H1 (cell line): ENCODE measurements at regions not wholly inside any gene's neighbourhood (a gene's known extent, or its start where the extent isn't known, plus 50 kb on each side); places are given as distances from the start of the nearest gene placed in this dataset.

Experiments used
- CTCF ChIA-PET: fragments of 300-600 bp; sonication (Branson Sonifier 250); formaldehyde crosslinking; loops from one replicate; lab custom pipeline; 2021; ENCODE audit not compliant: partially characterized antibody; lab: Charles Lee
- POLR2A ChIA-PET: fragments of 300-600 bp; sonication (Branson Sonifier 250); formaldehyde crosslinking; loops from one replicate; lab custom pipeline; 2021; ENCODE audit warnings: inconsistent platforms; ENCODE audit not compliant: partially characterized antibody; lab: Charles Lee
- DNase-seq, 2 experiments: peaks; one replicate each; pipeline versions ENCODE4 v3.0.0 to v3.0.0-alpha.2; 2010 to 2022; ENCODE audit warnings: low spot score in 2 of 2, low read depth in 1 of 2, mixed read lengths in 1 of 2
- FAIRE-seq: peaks from 2 replicates; lab custom pipeline; 2011; peaks lifted over from hg19 to GRCh38; lab: Jason Lieb, UNC
- H2AFZ ChIP-seq: 2 replicates; pipeline ENCODE4 v1.8.1; 2012; ENCODE audit warnings: low read length, inconsistent platforms
- H2AK5ac ChIP-seq: 2 replicates; pipeline ENCODE4 v1.6.1; 2013; ENCODE audit warnings: low read depth, low read length
- H2BK120ac ChIP-seq: replicated peaks from 2 replicates; pipeline ENCODE3; 2013; ENCODE audit warnings: low read depth, low read length, inconsistent platforms
- H2BK12ac ChIP-seq: 2 replicates; pipeline ENCODE4 v1.6.1; 2013; ENCODE audit warnings: low read depth, low read length
- H2BK15ac ChIP-seq: 2 replicates; pipeline ENCODE4 v1.6.1; 2013; ENCODE audit warnings: low read length
- H2BK20ac ChIP-seq: 2 replicates; pipeline ENCODE4 v1.6.1; 2013; ENCODE audit warnings: low read length
- H2BK5ac ChIP-seq: 2 replicates; pipeline ENCODE4 v1.6.1; 2013; ENCODE audit warnings: low read depth, low read length
- H3K14ac ChIP-seq: 2 replicates; pipeline ENCODE4 v1.6.1; 2013; ENCODE audit warnings: inconsistent platforms; ENCODE audit not compliant: insufficient read length
- H3K18ac ChIP-seq: 2 replicates; pipeline ENCODE4 v1.6.1; 2013; ENCODE audit warnings: low read length; ENCODE audit errors: extremely low read depth
- H3K23ac ChIP-seq: 2 replicates; pipeline ENCODE4 v1.6.1; 2013; ENCODE audit warnings: inconsistent platforms; ENCODE audit not compliant: insufficient read length
- H3K23me2 ChIP-seq: 2 replicates; pipeline ENCODE4 v1.6.1; 2013; ENCODE audit warnings: low read depth, low read length
- H3K27ac ChIP-seq: 2 replicates; pipeline ENCODE4 v1.6.1; 2011; ENCODE audit warnings: low read depth, low read length, inconsistent platforms
- H3K27me3 ChIP-seq, 4 experiments: replicated peaks in 1 of 4; 1 replicate in 1 of 4; 2 replicates in 3 of 4; pipeline versions ENCODE4 v1.6.1 to v1.8.1; 2011 to 2013; ENCODE audit warnings: low read length in 3 of 4, mild to moderate bottlenecking in 3 of 4, inconsistent platforms in 2 of 4, mixed read lengths in 2 of 4, moderate library complexity in 1 of 4; ENCODE audit not compliant: control insufficient read depth in 3 of 4, insufficient read depth in 3 of 4; ENCODE audit errors: extremely low read depth in 1 of 4
- H3K36me3 ChIP-seq, 4 experiments: 2 replicates each; pipeline versions ENCODE4 v1.6.1 to v1.8.1; 2011 to 2013; ENCODE audit warnings: mild to moderate bottlenecking in 4 of 4, low read length in 3 of 4, moderate library complexity in 2 of 4, control low read depth in 1 of 4, inconsistent platforms in 1 of 4; ENCODE audit not compliant: insufficient read depth in 4 of 4, control insufficient read depth in 2 of 4
- H3K4ac ChIP-seq: replicated peaks from 2 replicates; pipeline ENCODE3; 2013; ENCODE audit warnings: low read length, low read depth, mixed read lengths, inconsistent platforms; ENCODE audit not compliant: insufficient read length
- H3K4me1 ChIP-seq, 4 experiments: replicated peaks in 1 of 4; 1 replicate in 1 of 4; 2 replicates in 3 of 4; pipeline versions ENCODE4 v1.6.1 to v1.8.1; 2011 to 2013; ENCODE audit warnings: low read length in 3 of 4, inconsistent platforms in 2 of 4, mixed read lengths in 1 of 4; ENCODE audit not compliant: insufficient read depth in 4 of 4, control insufficient read depth in 3 of 4
- H3K4me2 ChIP-seq, 2 experiments: 2 replicates each; pipeline versions ENCODE4 v1.6.1 to v1.8.1; 2011 to 2013; ENCODE audit warnings: low read depth in 2 of 2, low read length in 2 of 2, control low read depth in 1 of 2, inconsistent platforms in 1 of 2, mild to moderate bottlenecking in 1 of 2; ENCODE audit not compliant: insufficient read depth in 1 of 2
- H3K4me3 ChIP-seq, 4 experiments: fragments of 200-600, 300-600 bp in 1 of 4; sonication (generic), shearing (Covaris generic), sonication (Bioruptor Twin) in 1 of 4; 2 replicates each; pipeline versions ENCODE4 v1.5.1 to v1.8.1; 2011 to 2016; ENCODE audit warnings: low read length in 4 of 4, low read depth in 3 of 4, control low read depth in 2 of 4, inconsistent platforms in 2 of 4, mild to moderate bottlenecking in 2 of 4, mixed read lengths in 1 of 4, moderate library complexity in 1 of 4; ENCODE audit not compliant: insufficient read depth in 2 of 4; ENCODE audit errors: extremely low read depth in 1 of 4
- H3K56ac ChIP-seq: replicated peaks from 2 replicates; pipeline ENCODE3; 2013; ENCODE audit warnings: low read depth, mild to moderate bottlenecking, mixed read lengths, low read length, inconsistent platforms; ENCODE audit not compliant: insufficient read length
- H3K79me1 ChIP-seq: 2 replicates; pipeline ENCODE4 v1.6.1; 2013; ENCODE audit warnings: low read depth, low read length, control low read depth
- H3K79me2 ChIP-seq, 2 experiments: 2 replicates each; pipeline versions ENCODE4 v1.6.1 to v1.8.1; 2012 to 2013; ENCODE audit warnings: low read length in 2 of 2, mild to moderate bottlenecking in 2 of 2, inconsistent platforms in 1 of 2; ENCODE audit not compliant: insufficient read depth in 2 of 2, control insufficient read depth in 1 of 2
- H3K9ac ChIP-seq, 4 experiments: replicated peaks in 1 of 4; 1 replicate in 1 of 4; 2 replicates in 3 of 4; pipeline versions ENCODE4 v1.6.1 to v1.8.1; 2011 to 2013; ENCODE audit warnings: low read depth in 3 of 4, low read length in 3 of 4, control low read depth in 2 of 4, mild to moderate bottlenecking in 2 of 4, moderate library complexity in 2 of 4, inconsistent platforms in 1 of 4; ENCODE audit errors: extremely low read depth in 1 of 4
- H3K9me3 ChIP-seq, 2 experiments: 2 replicates each; pipeline versions ENCODE4 v1.6.1 to v1.8.1; 2012 to 2013; ENCODE audit warnings: mild to moderate bottlenecking in 2 of 2, moderate library complexity in 2 of 2, control low read depth in 1 of 2, inconsistent platforms in 1 of 2, low read depth in 1 of 2, low read length in 1 of 2, mixed read lengths in 1 of 2; ENCODE audit not compliant: insufficient read depth in 2 of 2
- H4K20me1 ChIP-seq, 2 experiments: replicated peaks in 1 of 2; 2 replicates each; pipeline versions ENCODE3 to v1.8.1; 2011 to 2013; ENCODE audit warnings: inconsistent platforms in 2 of 2, low read length in 2 of 2, mild to moderate bottlenecking in 1 of 2; ENCODE audit not compliant: insufficient read depth in 2 of 2, control insufficient read depth in 1 of 2
- H4K5ac ChIP-seq: 2 replicates; pipeline ENCODE4 v1.6.1; 2013; ENCODE audit warnings: low read length, low read depth, mixed read lengths, inconsistent platforms; ENCODE audit not compliant: insufficient read length
- H4K8ac ChIP-seq: 2 replicates; pipeline ENCODE4 v1.8.0; 2013; ENCODE audit warnings: mild to moderate bottlenecking, moderate library complexity, low read length, inconsistent platforms; ENCODE audit not compliant: insufficient read depth; ENCODE audit errors: extremely low read depth
- H4K91ac ChIP-seq: replicated peaks from 2 replicates; pipeline ENCODE3; 2013; ENCODE audit warnings: low read length, mixed read lengths, inconsistent platforms; ENCODE audit not compliant: insufficient read length
- BCL11A ChIP-seq, 2 experiments: IDR thresholded peaks; one replicate each; pipeline ENCODE4 v1.6.1; 2011; ENCODE audit warnings: low read depth in 2 of 2, low read length in 2 of 2, mild to moderate bottlenecking in 2 of 2
- EGR1 ChIP-seq: IDR thresholded peaks from 2 replicates; pipeline ENCODE4 v1.6.1; 2011; ENCODE audit warnings: low read depth, low read length, borderline replicate concordance
- EZH2 ChIP-seq: fragments of 200-600 bp; sonication (generic); IDR thresholded peaks from 2 replicates; pipeline ENCODE4 v1.7.1; 2012; ENCODE audit warnings: low read depth, mild to moderate bottlenecking, moderate library complexity, low read length, inconsistent platforms; ENCODE audit not compliant: severe bottlenecking
- PHF8 ChIP-seq: fragments of 200-600 bp; sonication (generic); conservative IDR thresholded peaks from 2 replicates; pipeline ENCODE4 v1.7.1; 2012; ENCODE audit warnings: low read depth, mild to moderate bottlenecking, inconsistent platforms, low read length, moderate library complexity
- POLR2A ChIP-seq, 2 experiments: IDR thresholded peaks; 1 replicate in 1 of 2; 2 replicates in 1 of 2; pipeline ENCODE4 v1.6.1; 2011; ENCODE audit warnings: low read depth in 2 of 2, low read length in 2 of 2, mild to moderate bottlenecking in 2 of 2; ENCODE audit errors: control extremely low read depth in 1 of 2
- RBBP5 ChIP-seq: IDR thresholded peaks from 2 replicates; pipeline ENCODE4 v1.7.1; 2012; ENCODE audit warnings: low read depth, mild to moderate bottlenecking, inconsistent platforms, low read length, moderate library complexity, borderline replicate concordance
- SP1 ChIP-seq: IDR thresholded peaks from 2 replicates; pipeline ENCODE4 v1.6.1; 2011; ENCODE audit warnings: low read depth, low read length
- WGBS, 2 experiments: shearing (Covaris generic) in 1 of 2; methylation state at CpG; one replicate each; pipeline versions ENCODE4 v1.1.6 to v1.1.7; 2013 to 2015; ENCODE audit warnings: low lambda C conversion rate in 2 of 2, mixed read lengths in 2 of 2, inconsistent platforms in 1 of 2, low coverage in 1 of 2, missing lambda C conversion rate in 1 of 2; ENCODE audit not compliant: insufficient replicate concordance in 2 of 2, insufficient coverage in 1 of 2, insufficient read length in 1 of 2; ENCODE audit errors: extremely low coverage in 1 of 2, missing lambda C conversion rate in 1 of 2; 5-methylcytosine and 5-hydroxymethylcytosine counted together

DNA sequence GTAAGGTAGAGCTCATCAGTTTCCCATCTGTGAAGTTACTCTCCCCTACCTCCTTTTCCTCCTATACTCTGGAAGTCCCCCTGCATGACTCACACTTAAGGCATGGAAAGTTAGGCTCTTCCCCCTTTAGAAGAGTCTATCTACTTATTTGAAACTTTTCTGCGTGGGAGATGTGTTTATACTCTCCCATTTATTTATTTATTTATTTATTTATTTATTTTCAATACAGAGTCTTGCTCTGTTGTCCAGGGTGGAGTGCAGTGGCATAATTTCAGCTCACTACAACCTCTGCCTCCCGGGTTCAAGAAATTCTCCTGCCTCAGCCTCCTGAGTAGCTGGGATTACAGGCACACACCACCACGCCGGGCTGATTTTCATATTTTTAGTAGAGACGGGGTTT, 107.5 kb upstream of the JCAD start:
- WGBS, 2 experiments, result 97% methylated on average over 5 of the region's 5 CpGs; no CpG with 5 or more reads in 1 of the 2 experiments
- CTCF ChIA-PET, result interaction anchor here (1.0 kb wide), 1 partner anchor 11 kb away, joined by 4 read pairs; no protein-coding TSS in a partner anchor
- POLR2A ChIA-PET, result no interaction called here

More for the DNA sequence above, 107.5 kb upstream of the JCAD start:
- no peak overlapping the region for H2BK5ac ChIP-seq
- no peaks in the 10 kb centered on the region for H3K4me1 ChIP-seq
- no peak overlapping the region for H2BK15ac ChIP-seq
- no peak overlapping the region for H2BK120ac ChIP-seq
- H2BK20ac ChIP-seq, result no peak overlapping the region
- no peak overlapping the region for H3K56ac ChIP-seq
- DNase-seq, result no peak
- H3K23ac ChIP-seq, result no peak overlapping the region
- no peak overlapping the region for H3K14ac ChIP-seq
- H2AK5ac ChIP-seq, result no peak overlapping the region
- H2AFZ ChIP-seq, result no peak overlapping the region
- H3K27ac ChIP-seq, result no peak overlapping the region
- H4K20me1 ChIP-seq, result no peaks in the 10 kb centered on the region
- H2BK12ac ChIP-seq, result no peak overlapping the region
- no peak overlapping the region for H3K9ac ChIP-seq
- H3K79me2 ChIP-seq, result no peaks in the 10 kb centered on the region
- no peaks in the 10 kb centered on the region for H3K36me3 ChIP-seq
- H4K5ac ChIP-seq, result no peak overlapping the region
- no peaks in the 10 kb centered on the region for H3K79me1 ChIP-seq
- TF ChIP-seq SP1 (no peak), BCL11A (IDR thresholded peaks at IDR 0.05; ENCODE audit: low read depth in 2 of 2, low read length in 2 of 2) (no peak), RBBP5 (no peak), EGR1 (no peak), EZH2 (no peak), PHF8 (no peak), POLR2A (IDR thresholded peaks at IDR 0.05; ENCODE audit: control extremely low read depth in 1 of 2, low read depth in 2 of 2, low read length in 2 of 2) (no peak)
- no peaks in the 10 kb centered on the region for H3K27me3 ChIP-seq
- H3K9me3 ChIP-seq, result peaks cover 0 to 5% of the 10 kb centered on the region in 2 experiments; a peak in 1 of 4 replicates
- no peak overlapping the region for H3K4ac ChIP-seq
- no peak for FAIRE-seq
- H3K18ac ChIP-seq, result no peak overlapping the region
- no peak overlapping the region for H3K4me2 ChIP-seq
- H4K8ac ChIP-seq, result no peak overlapping the region
- H4K91ac ChIP-seq, result no peak overlapping the region
- no peak overlapping the region for H3K4me3 ChIP-seq
- no peaks in the 10 kb centered on the region for H3K23me2 ChIP-seq
